ENCODE measurements at regions not wholly inside any gene's neighbourhood (a gene's known extent, or its start where the extent isn't known, plus 50 kb on each side); places are given as distances from the start of the nearest gene placed in this dataset.
A peak's percentile ranks its signal among the peaks of the same experiment; 100 is the strongest.

- TF ChIP-seq CTCF (IDR thresholded peaks at IDR 0.05; ENCODE audit: insufficient read depth, low read length): peak; percentile 76
- TF ChIP-seq POLR2AphosphoS5 (IDR thresholded peaks at IDR 0.05; ENCODE audit: low read depth): no peak
- no peak for TF ChIP-seq GABPA (IDR thresholded peaks at IDR 0.05; ENCODE audit: low read depth)
- TF ChIP-seq REST (IDR thresholded peaks at IDR 0.05; ENCODE audit: insufficient replicate concordance, low read depth): no peak
- no peak for TF ChIP-seq SPI1 (IDR thresholded peaks at IDR 0.05; ENCODE audit: borderline replicate concordance, low read depth)
Observed at GRCh38 chr2:136378712-136379595, 261.0 kb upstream of the CXCR4 start.
